GM19463 (cell line): ENCODE measurements at regions not wholly inside any gene's neighbourhood (a gene's known extent, or its start where the extent isn't known, plus 50 kb on each side); places are given as distances from the start of the nearest gene placed in this dataset.

Experiments used
- ATAC-seq: cut with Tn5 transposase; IDR thresholded peaks from one replicate; pipeline ENCODE4 v1.9.1; 2021; ENCODE audit warnings: mild to moderate bottlenecking, moderate library complexity; ENCODE audit not compliant: unreplicated experiment

- ATAC-seq, result no peak
Observed at GRCh38 chr10:105502058-105502457, 861.0 kb downstream of the SORCS3 start.

- ATAC-seq, result no peak
Observed at GRCh38 chr10:105494944-105495343, 853.9 kb downstream of the SORCS3 start.

- no peak for ATAC-seq
Observed at GRCh38 chr10:105494303-105494702, 853.2 kb downstream of the SORCS3 start.

- ATAC-seq, result no peak
Observed at GRCh38 chr10:105473170-105473569, 832.1 kb downstream of the SORCS3 start.

GRCh38 chr10:105468759-105469158 is 827.7 kb downstream of the SORCS3 start:
- ATAC-seq, result no peak

- no peak for ATAC-seq
Observed at GRCh38 chr10:105466521-105466920, 825.4 kb downstream of the SORCS3 start.

- no peak for ATAC-seq
Observed at GRCh38 chr10:105434970-105435369, 793.9 kb downstream of the SORCS3 start.

GRCh38 chr10:105413997-105414396 is 772.9 kb downstream of the SORCS3 start:
- no peak for ATAC-seq

- no peak for ATAC-seq
Observed at GRCh38 chr10:105409370-105409769, 768.3 kb downstream of the SORCS3 start.

GRCh38 chr10:105406488-105406887 is 765.4 kb downstream of the SORCS3 start:
- no peak for ATAC-seq

GRCh38 chr10:105398202-105398601 is 757.1 kb downstream of the SORCS3 start:
- no peak for ATAC-seq

GRCh38 chr10:105391670-105392351 is 750.7 kb downstream of the SORCS3 start:
- ATAC-seq, result no peak

- ATAC-seq, result no peak
Observed at GRCh38 chr10:105387971-105388370, 746.9 kb downstream of the SORCS3 start.

- ATAC-seq, result no peak
Observed at GRCh38 chr10:105383978-105384377, 742.9 kb downstream of the SORCS3 start.

- ATAC-seq, result no peak
Observed at GRCh38 chr10:105370692-105371091, 729.6 kb downstream of the SORCS3 start.

GRCh38 chr10:105359708-105360107 is 718.6 kb downstream of the SORCS3 start:
- ATAC-seq, result no peak

- no peak for ATAC-seq
Observed at GRCh38 chr10:105358911-105359310, 717.8 kb downstream of the SORCS3 start.

GRCh38 chr10:105356626-105357025 is 715.5 kb downstream of the SORCS3 start:
- ATAC-seq, result no peak

- ATAC-seq, result no peak
Observed at GRCh38 chr10:105354010-105354409, 712.9 kb downstream of the SORCS3 start.

GRCh38 chr10:105352827-105353226 is 711.7 kb downstream of the SORCS3 start:
- no peak for ATAC-seq

- no peak for ATAC-seq
Observed at GRCh38 chr10:105352281-105352680, 711.2 kb downstream of the SORCS3 start.

- ATAC-seq, result no peak
Observed at GRCh38 chr10:105351187-105351586, 710.1 kb downstream of the SORCS3 start.

GRCh38 chr10:105347487-105347886 is 706.4 kb downstream of the SORCS3 start:
- no peak for ATAC-seq
